GM12878 (cell line): ENCODE measurements at regions not wholly inside any gene's neighbourhood (a gene's known extent, or its start where the extent isn't known, plus 50 kb on each side); places are given as distances from the start of the nearest gene placed in this dataset.

Experiments used
- ATAC-seq: fragments of 200-7000 bp; cut with Tn5 transposase; 3 replicates; pipeline ENCODE4 v1.9.1; 2020; ENCODE audit warnings: mild to moderate bottlenecking, moderate library complexity
- BruUV-seq: library from RNA; stranded (reverse); fragments of 400-500 nt; replicated peaks from 2 replicates; lab custom pipeline; 2021; lab: Mats Ljungman, UMichigan
- CTCF ChIA-PET: fragments of 300-600 bp; sonication (Branson Sonifier 250); formaldehyde crosslinking; extraction: SDS; loops from one replicate; lab custom pipeline; 2021; ENCODE audit warnings: inconsistent platforms; lab: Yijun Ruan, JAX
- POLR2A ChIA-PET: fragments of 350-600 bp; formaldehyde crosslinking; extraction: SDS; loops from one replicate; lab custom pipeline; 2021; ENCODE audit warnings: inconsistent platforms; lab: Charles Lee
- RAD21 ChIA-PET: fragments of 300-600 bp; sonication (Branson Sonifier 250); formaldehyde crosslinking; loops from one replicate; lab custom pipeline; 2023; ENCODE audit warnings: antibody characterized with exemption; ENCODE audit not compliant: unreplicated experiment; lab: Charles Lee
- SMC1A ChIA-PET: fragments of 300-600 bp; sonication (Branson Sonifier 250); formaldehyde crosslinking; loops from one replicate; lab custom pipeline; 2023; ENCODE audit not compliant: unreplicated experiment, uncharacterized antibody; lab: Charles Lee
- DNase-seq: peaks from one replicate; pipeline ENCODE4 v3.0.0-alpha.2; 2011; ENCODE audit warnings: low read depth, low spot score
- FAIRE-seq: peaks from 3 replicates; lab custom pipeline; 2011; peaks lifted over from hg19 to GRCh38; lab: Jason Lieb, UNC
- H2AFZ ChIP-seq: 2 replicates; pipeline ENCODE4 v1.6.0; 2011; ENCODE audit warnings: low read depth, low read length, control low read depth; ENCODE audit not compliant: control insufficient read depth
- H3K27ac ChIP-seq: 2 replicates; pipeline ENCODE4 v1.5.1; 2011; ENCODE audit warnings: control low read depth; ENCODE audit not compliant: control insufficient read depth, insufficient read depth
- H3K27me3 ChIP-seq, 2 experiments: replicated peaks in 1 of 2; 2 replicates each; pipeline versions ENCODE4 v1.6.0 to v1.6.1; 2011; ENCODE audit warnings: low read length in 1 of 2; ENCODE audit not compliant: control insufficient read depth in 2 of 2, insufficient read depth in 2 of 2
- H3K36me3 ChIP-seq, 2 experiments: 2 replicates each; pipeline ENCODE4 v1.5.1; 2011; ENCODE audit warnings: low read length in 1 of 2; ENCODE audit not compliant: control insufficient read depth in 2 of 2, insufficient read depth in 2 of 2
- H3K4me1 ChIP-seq: 2 replicates; pipeline ENCODE4 v1.6.1; 2011; ENCODE audit warnings: mild to moderate bottlenecking, low read length, moderate library complexity, mixed read lengths; ENCODE audit not compliant: control insufficient read depth, insufficient read depth
- H3K4me2 ChIP-seq: 2 replicates; pipeline ENCODE4 v1.6.0; 2011; ENCODE audit warnings: control low read depth; ENCODE audit not compliant: control insufficient read depth, insufficient read depth
- H3K4me3 ChIP-seq: fragments of 200-600 bp; sonication (generic); 2 replicates; pipeline ENCODE4 v1.5.1; 2016
- H3K79me2 ChIP-seq: 2 replicates; pipeline ENCODE4 v1.6.0; 2011; ENCODE audit warnings: low read length; ENCODE audit not compliant: control insufficient read depth, insufficient read depth
- H3K9ac ChIP-seq: 2 replicates; pipeline ENCODE4 v1.8.0; 2011; ENCODE audit warnings: low read length, control low read depth, mixed read lengths; ENCODE audit not compliant: control insufficient read depth, insufficient read depth
- H3K9me3 ChIP-seq: replicated peaks from 3 replicates; pipeline ENCODE4 v1.5.1; 2011; ENCODE audit warnings: mild to moderate bottlenecking, low read length; ENCODE audit not compliant: control insufficient read depth, insufficient read depth
- H4K20me1 ChIP-seq: 2 replicates; pipeline ENCODE4 v1.6.0; 2011; ENCODE audit not compliant: control insufficient read depth, insufficient read depth
- CHD2 ChIP-seq: IDR thresholded peaks from 2 replicates; pipeline ENCODE4 v1.6.1; 2011; ENCODE audit warnings: low read depth, low read length, improper control_type of control experiment, borderline replicate concordance
- EED ChIP-seq: sonication (generic); IDR thresholded peaks from 2 replicates; pipeline ENCODE4 v1.6.1; 2016; ENCODE audit warnings: antibody characterized with exemption, low read depth
- EP300 ChIP-seq, 2 experiments: fragments of 150-350 bp in 1 of 2; IDR thresholded peaks; 2 replicates each; pipeline ENCODE4 v1.6.1; 2011 to 2012; ENCODE audit warnings: low read depth in 2 of 2, low read length in 2 of 2, borderline replicate concordance in 1 of 2, improper control_type of control experiment in 1 of 2, inconsistent platforms in 1 of 2; ENCODE audit not compliant: control insufficient read depth in 1 of 2
- FOXK2 ChIP-seq: fragments of 450-650 bp; IDR thresholded peaks from 2 replicates; pipeline ENCODE4 v1.6.1; 2017; ENCODE audit warnings: mild to moderate bottlenecking, moderate library complexity
- KDM1A ChIP-seq: fragments of 200-600 bp; sonication (generic); IDR thresholded peaks from 2 replicates; pipeline ENCODE4 v1.6.1; 2016; ENCODE audit warnings: borderline replicate concordance
- KLF5 ChIP-seq: fragments of 450-650 bp; IDR thresholded peaks from 2 replicates; pipeline ENCODE4 v1.6.1; 2014; ENCODE audit warnings: mild to moderate bottlenecking; ENCODE audit not compliant: partially characterized antibody
- MTA2 ChIP-seq: fragments of 450-650 bp; IDR thresholded peaks from 2 replicates; pipeline ENCODE4 v1.6.1; 2016; ENCODE audit warnings: low read depth, mild to moderate bottlenecking, moderate library complexity
- NKRF ChIP-seq: fragments of 450-650 bp; conservative IDR thresholded peaks from 2 replicates; pipeline ENCODE4 v1.6.1; 2017; ENCODE audit warnings: mild to moderate bottlenecking, moderate library complexity
- PKNOX1 ChIP-seq: fragments of 450-650 bp; IDR thresholded peaks from 2 replicates; pipeline ENCODE4 v1.6.1; 2016; ENCODE audit warnings: mild to moderate bottlenecking
- PML ChIP-seq: IDR thresholded peaks from 2 replicates; pipeline ENCODE4 v1.6.1; 2012; ENCODE audit warnings: low read length, inconsistent platforms
- RELA ChIP-seq: fragments of 450-650 bp; IDR thresholded peaks from 2 replicates; pipeline ENCODE4 v1.8.0; 2014; ENCODE audit warnings: borderline replicate concordance; ENCODE audit not compliant: partially characterized antibody
- SUZ12 ChIP-seq: fragments of 200-600 bp; sonication (generic); IDR thresholded peaks from one replicate; pipeline ENCODE4 v1.6.1; 2018; ENCODE audit warnings: antibody characterized with exemption, mild to moderate bottlenecking; ENCODE audit not compliant: unreplicated experiment
- TCF3 ChIP-seq: IDR thresholded peaks from 2 replicates; pipeline ENCODE4 v1.6.1; 2012; ENCODE audit warnings: low read depth, mild to moderate bottlenecking, low read length, borderline replicate concordance; ENCODE audit not compliant: insufficient read depth
- ZNF207 ChIP-seq: fragments of 450-650 bp; IDR thresholded peaks from 2 replicates; pipeline ENCODE4 v1.6.1; 2014; ENCODE audit warnings: antibody characterized with exemption, mild to moderate bottlenecking, borderline replicate concordance
- ZNF592 ChIP-seq: fragments of 450-650 bp; IDR thresholded peaks from 2 replicates; pipeline ENCODE4 v1.6.1; 2017; ENCODE audit warnings: mild to moderate bottlenecking, moderate library complexity
- WGBS: methylation state at CpG from one replicate; pipeline ENCODE4 v1.1.6; 2016; ENCODE audit warnings: low lambda C conversion rate; ENCODE audit not compliant: insufficient replicate concordance, insufficient coverage; ENCODE audit errors: missing lambda C conversion rate; 5-methylcytosine and 5-hydroxymethylcytosine counted together
- in situ Hi-C: fragments of 300-500 bp; cut with MboI; formaldehyde crosslinking; loops from 9 replicates; pipeline ENCODE4 v1.14.3; 2018; ENCODE audit warnings: mixed read lengths
- intact Hi-C: fragments of 100-400 bp; cut with micrococcal nuclease; formaldehyde crosslinking; loops from one replicate; pipeline ENCODE4 v1.14.2; 2022; ENCODE audit not compliant: unreplicated experiment

GRCh38 chr4:30996841-30997240, 276.7 kb downstream of the PCDH7 start (continued):
- TF ChIP-seq SUZ12 (no peak), MTA2 (no peak)

GRCh38 chr4:31005037-31005436, 284.9 kb downstream of the PCDH7 start:
- Histone ChIP-seq H3K36me3 (no peaks in the 10 kb centered on the region), H3K9me3 (no peaks in the 10 kb centered on the region), H3K27me3 (no peaks in the 10 kb centered on the region), H2AFZ (no peak overlapping the region), H3K4me1 (no peaks in the 10 kb centered on the region), H4K20me1 (no peaks in the 10 kb centered on the region), H3K27ac (no peak overlapping the region), H3K79me2 (no peaks in the 10 kb centered on the region), H3K4me3 (no peak overlapping the region), H3K4me2 (no peak overlapping the region), H3K9ac (no peak overlapping the region)
- POLR2A ChIA-PET = no interaction called here
- RAD21 ChIA-PET = no interaction called here
- SMC1A ChIA-PET = interaction anchor here (0.5 to 1.3 kb wide), 3 partner anchors 12 to 165 kb away, joined by 3 read pairs; no protein-coding TSS in a partner anchor
- CTCF ChIA-PET = no interaction called here
- intact Hi-C loops = loop anchor here (10.0 kb wide), 1 partner anchor 290 kb away; no protein-coding TSS in a partner anchor
- no peak for FAIRE-seq
- 39% methylated on average over 5 of the region's 5 CpGs for WGBS
- BruUV-seq = no TSS peak
- ATAC-seq = no peak
- DNase-seq = no peak
- in situ Hi-C loops = no loop called here
- no peak for TF ChIP-seq EP300 (IDR thresholded peaks at IDR 0.05; ENCODE audit: borderline replicate concordance in 1 of 2, control insufficient read depth in 1 of 2, low read depth in 2 of 2, low read length in 2 of 2)
- no peak for TF ChIP-seq ZNF207
- TF ChIP-seq EED = no peak
- TF ChIP-seq CHD2 = no peak
- no peak for TF ChIP-seq NKRF
- TF ChIP-seq PML = no peak
- no peak for TF ChIP-seq KDM1A
- no peak for TF ChIP-seq PKNOX1
- TF ChIP-seq KLF5 = no peak
- no peak for TF ChIP-seq RELA
- no peak for TF ChIP-seq TCF3
- no peak for TF ChIP-seq ZNF592
- TF ChIP-seq FOXK2 = no peak
